SH-SY5Y (cell line): ENCODE measurements at regions not wholly inside any gene's neighbourhood (a gene's known extent, or its start where the extent isn't known, plus 50 kb on each side); places are given as distances from the start of the nearest gene placed in this dataset.

ENCODE experiments used
- GATA2 ChIP-seq: IDR thresholded peaks from 2 replicates; pipeline ENCODE4 v1.6.1; 2011; ENCODE audit warnings: mild to moderate bottlenecking, low read depth, low read length
- GATA3 ChIP-seq: IDR thresholded peaks from 2 replicates; pipeline ENCODE4 v1.6.1; 2011; ENCODE audit warnings: low read depth, mild to moderate bottlenecking, low read length, moderate library complexity

- no peak for TF ChIP-seq GATA2
- TF ChIP-seq GATA3: no peak
Measured at GRCh38 chr2:56017784-56018183, 94.2 kb upstream of the EFEMP1 start.
